ENCODE measurements at regions not wholly inside any gene's neighbourhood (a gene's known extent, or its start where the extent isn't known, plus 50 kb on each side); places are given as distances from the start of the nearest gene placed in this dataset.

- no peak for DNase-seq (ENCODE audit: low read depth in 2 of 2)
Measured at GRCh38 chr20:12276011-12276673, 358.4 kb downstream of the BTBD3 start.

DNA sequence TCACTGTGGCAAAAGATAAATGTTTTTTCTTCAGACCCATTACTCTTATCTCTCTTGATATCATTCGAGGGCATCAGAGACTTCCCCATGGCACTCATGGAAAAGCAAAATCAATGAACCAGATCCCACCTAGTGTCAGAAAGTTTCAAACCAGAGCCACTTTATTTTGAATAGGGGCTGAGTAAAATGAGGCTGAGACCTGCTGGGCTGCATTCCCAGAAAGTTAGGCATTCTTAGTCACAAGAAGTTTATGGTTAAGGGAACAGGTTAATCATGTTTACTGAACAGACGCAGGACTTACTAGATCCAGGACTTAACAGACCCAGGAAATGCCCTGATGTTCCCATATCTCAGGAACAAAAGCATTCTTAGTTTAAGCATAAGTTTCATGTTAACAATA, 369.9 kb downstream of the BTBD3 start:
- no peak for DNase-seq (ENCODE audit: low read depth in 2 of 2)

DNA sequence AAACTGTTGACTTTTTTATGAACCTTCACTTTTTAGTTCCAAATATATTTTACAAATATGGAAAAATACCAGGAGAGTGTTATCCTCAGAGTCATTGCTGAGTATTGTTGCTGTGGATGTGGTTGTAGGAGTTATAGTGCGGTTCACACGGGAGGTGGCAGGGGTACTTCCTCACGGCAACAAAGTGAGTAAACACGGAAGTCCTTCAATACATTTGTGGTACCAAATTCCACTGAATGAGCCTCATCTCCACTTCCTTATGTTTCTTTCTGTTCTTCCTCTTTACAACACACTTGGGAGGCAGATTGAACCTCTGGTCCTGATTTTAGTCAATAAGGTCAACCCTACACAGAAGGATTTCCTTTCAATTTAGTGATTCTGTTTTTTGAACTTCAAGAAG, 371.8 kb downstream of the BTBD3 start:
- no peak for DNase-seq (ENCODE audit: low read depth in 2 of 2)

DNA sequence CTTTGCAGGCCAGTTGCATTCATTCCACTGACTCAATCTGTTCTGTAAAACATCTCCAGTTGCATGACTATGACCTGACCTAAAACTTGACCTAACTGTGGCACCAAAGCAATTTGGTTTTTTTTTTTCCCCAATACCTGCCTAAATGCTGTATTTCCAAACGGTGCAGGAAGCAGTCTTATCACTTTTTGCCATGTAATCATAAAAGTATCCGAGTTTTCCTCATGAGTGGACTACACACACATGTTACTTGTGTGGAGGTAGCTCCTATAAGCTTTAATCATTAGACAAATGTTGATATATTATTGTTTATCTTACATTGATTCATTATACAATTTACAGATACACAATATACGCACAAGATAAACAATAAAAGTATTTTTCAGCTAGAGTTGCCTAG, 373.7 kb downstream of the BTBD3 start:
- DNase-seq (ENCODE audit: low read depth in 2 of 2), result no peak

GRCh38 chr20:12293900-12294299, 376.2 kb downstream of the BTBD3 start:
- DNase-seq (ENCODE audit: low read depth in 2 of 2), result no peak

DNA sequence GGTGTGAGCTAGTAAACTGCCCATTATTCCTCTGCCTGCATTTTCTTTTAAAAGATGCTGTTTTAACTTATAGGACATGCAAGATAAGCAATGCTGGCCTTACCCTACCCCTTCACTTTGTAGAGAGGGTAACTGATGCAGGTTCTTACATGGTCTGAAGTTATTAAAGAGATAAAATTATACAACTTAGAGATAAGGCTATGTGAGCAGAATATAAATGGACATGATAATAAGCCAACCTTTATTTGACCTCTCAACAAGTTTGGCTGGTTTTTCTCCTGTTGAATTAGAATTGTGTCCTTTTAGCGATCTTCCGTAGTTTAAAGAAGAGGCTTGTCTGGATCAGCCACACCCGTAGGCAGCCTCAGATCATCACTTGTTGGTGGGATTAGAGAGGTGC, 377.0 kb downstream of the BTBD3 start:
- no peak for DNase-seq (ENCODE audit: low read depth in 2 of 2)

GRCh38 chr20:12305188-12305950, 387.7 kb downstream of the BTBD3 start:
- no peak for DNase-seq (ENCODE audit: low read depth in 2 of 2)

DNA sequence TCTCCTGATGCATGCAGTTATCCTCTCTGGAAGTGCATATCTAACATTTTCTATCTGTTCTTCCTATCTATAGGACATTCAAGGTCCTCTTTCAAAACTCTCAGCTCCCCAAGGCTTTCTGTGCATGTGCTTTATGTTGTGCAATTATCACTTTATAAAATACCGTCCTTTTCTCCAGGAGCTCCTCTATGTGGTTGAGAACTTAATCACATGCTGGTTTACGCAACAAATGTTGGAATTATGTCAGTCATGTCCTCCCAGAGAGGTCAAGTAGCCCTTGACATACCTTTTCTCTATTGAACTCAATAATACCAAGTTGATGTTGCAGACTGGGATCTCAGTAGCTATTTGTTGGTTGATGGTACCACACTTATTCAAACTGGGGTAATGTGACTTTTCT, 388.4 kb downstream of the BTBD3 start:
- no peak for DNase-seq (ENCODE audit: low read depth in 2 of 2)

- DNase-seq (ENCODE audit: low read depth in 2 of 2), result peak in 1 of 2 experiments; percentile 4
Measured at GRCh38 chr20:12311094-12311865, 393.6 kb downstream of the BTBD3 start.

- no peak for DNase-seq (ENCODE audit: low read depth in 2 of 2)
Measured at GRCh38 chr20:12315652-12316051, 398.0 kb downstream of the BTBD3 start.

DNA sequence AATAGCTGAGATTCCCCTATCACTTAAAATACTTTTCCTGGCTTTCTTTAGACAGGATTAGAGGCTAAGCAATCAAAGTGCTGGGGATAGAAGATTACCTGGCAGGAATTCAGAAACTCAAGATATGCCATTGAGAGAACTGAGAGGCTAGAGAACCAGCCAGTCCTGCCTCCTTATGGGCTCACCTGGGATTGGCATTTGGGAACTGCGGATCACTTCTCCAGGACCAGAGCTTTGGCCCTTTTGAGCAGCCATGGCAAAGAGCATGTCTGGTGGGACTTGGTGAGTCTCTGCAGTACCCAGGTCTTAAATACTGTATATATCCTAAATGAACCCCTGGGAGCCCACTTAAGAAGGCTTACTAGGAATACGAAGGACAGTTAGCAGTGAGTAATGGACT, 399.1 kb downstream of the BTBD3 start:
- no peak for DNase-seq (ENCODE audit: low read depth in 2 of 2)

GRCh38 chr20:12317433-12317832, 399.7 kb downstream of the BTBD3 start:
- DNase-seq (ENCODE audit: low read depth in 2 of 2), result no peak

- no peak for DNase-seq (ENCODE audit: low read depth in 2 of 2)
Measured at GRCh38 chr20:12318043-12318442, 400.4 kb downstream of the BTBD3 start.

- DNase-seq (ENCODE audit: low read depth in 2 of 2), result no peak
Measured at GRCh38 chr20:12321736-12322135, 404.0 kb downstream of the BTBD3 start.

DNA sequence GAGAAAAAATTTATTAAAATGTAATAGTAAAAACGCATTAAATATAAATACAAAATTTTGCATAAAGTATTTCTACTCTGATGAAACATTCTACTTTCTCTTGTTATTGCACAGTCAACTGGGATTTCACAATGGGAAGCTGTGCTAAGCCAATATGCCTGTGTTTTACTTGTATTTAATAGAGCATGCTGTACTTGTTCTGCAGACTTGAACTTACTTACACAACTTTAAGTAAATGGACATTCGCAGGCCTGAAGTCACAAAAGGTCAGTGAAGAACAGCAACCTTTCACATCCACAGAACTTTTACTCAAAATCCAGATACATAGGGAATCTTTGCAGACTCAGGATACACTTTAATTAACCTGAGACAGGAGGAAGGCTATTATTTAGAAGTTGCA, 409.5 kb downstream of the BTBD3 start:
- no peak for DNase-seq (ENCODE audit: low read depth in 2 of 2)

DNA sequence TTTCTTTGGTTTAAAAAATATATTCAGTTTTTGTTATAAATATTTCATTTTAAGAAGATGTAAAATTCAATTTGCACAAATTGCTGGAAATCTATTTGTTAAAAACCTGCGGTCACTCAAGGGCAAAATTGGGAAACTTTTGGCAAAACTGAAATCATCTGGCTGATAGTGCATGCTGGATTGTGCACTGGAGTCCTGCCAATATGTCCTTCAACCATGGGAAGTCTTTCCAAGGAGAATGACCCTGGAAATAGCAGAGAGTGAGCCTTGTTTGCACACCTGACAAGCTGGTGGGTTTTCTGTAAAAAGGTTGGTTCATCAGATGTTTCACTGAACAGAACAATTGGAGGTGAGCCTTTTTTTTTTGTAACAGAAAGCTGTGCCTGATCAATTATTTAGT, 413.5 kb downstream of the BTBD3 start:
- DNase-seq (ENCODE audit: low read depth in 2 of 2), result no peak

GRCh38 chr20:12337601-12338000, 419.9 kb downstream of the BTBD3 start:
- DNase-seq (ENCODE audit: low read depth in 2 of 2), result no peak

GRCh38 chr20:12345978-12346377, 428.3 kb downstream of the BTBD3 start:
- no peak for DNase-seq (ENCODE audit: low read depth in 2 of 2)

GRCh38 chr20:12353842-12354241, 436.1 kb downstream of the BTBD3 start:
- no peak for DNase-seq (ENCODE audit: low read depth in 2 of 2)

GRCh38 chr20:12354725-12355124, 437.0 kb downstream of the BTBD3 start:
- DNase-seq (ENCODE audit: low read depth in 2 of 2), result no peak

DNA sequence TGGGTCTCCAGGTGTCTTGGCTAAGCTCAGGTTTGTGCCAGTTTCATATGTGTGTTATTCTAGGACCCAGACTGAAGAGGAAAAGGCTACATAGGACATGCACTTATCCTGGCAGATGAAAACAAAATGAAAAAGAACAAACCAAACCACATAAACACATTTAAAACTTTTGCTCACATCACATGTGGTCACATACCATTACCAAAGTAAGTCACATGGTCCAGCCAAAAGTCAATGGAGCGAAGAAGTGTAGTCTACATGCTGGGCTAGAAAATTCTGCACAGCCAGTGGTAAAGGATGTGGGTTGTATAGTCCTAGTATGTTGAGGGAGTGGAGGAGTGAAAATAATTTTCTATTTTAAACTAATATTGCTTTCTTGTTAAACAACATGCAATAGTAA, 437.5 kb downstream of the BTBD3 start:
- DNase-seq (ENCODE audit: low read depth in 2 of 2), result no peak

GRCh38 chr20:12358006-12358654, 440.4 kb downstream of the BTBD3 start:
- DNase-seq (ENCODE audit: low read depth in 2 of 2), result no peak
